GM03348 (cell line): ENCODE measurements at regions not wholly inside any gene's neighbourhood (a gene's known extent, or its start where the extent isn't known, plus 50 kb on each side); places are given as distances from the start of the nearest gene placed in this dataset.

Experiments used
- DNase-seq: peaks from one replicate; pipeline ENCODE4 v3.0.0; 2012; ENCODE audit warnings: low spot score

GRCh38 chr4:80145739-80146138 is 51.6 kb upstream of the PRDM8 start:
- no peak for DNase-seq

- DNase-seq, result no peak
Measured at GRCh38 chr4:80144676-80145470, 52.4 kb upstream of the PRDM8 start.

GRCh38 chr4:80143307-80143679 is 54.0 kb upstream of the PRDM8 start:
- no peak for DNase-seq

GRCh38 chr4:80142394-80143306 is 54.7 kb upstream of the PRDM8 start:
- peak; percentile 4 for DNase-seq

GRCh38 chr4:80141543-80141942 is 55.8 kb upstream of the PRDM8 start:
- DNase-seq, result no peak

- DNase-seq, result no peak
Measured at GRCh38 chr4:80140194-80140593, 57.1 kb upstream of the PRDM8 start.

- no peak for DNase-seq
Measured at GRCh38 chr4:80139671-80140070, 57.6 kb upstream of the PRDM8 start.

GRCh38 chr4:80138551-80139538 is 58.5 kb upstream of the PRDM8 start:
- peak; percentile 54 for DNase-seq

GRCh38 chr4:80137631-80138030 is 59.7 kb upstream of the PRDM8 start:
- no peak for DNase-seq

- no peak for DNase-seq
Measured at GRCh38 chr4:80136270-80136669, 61.0 kb upstream of the PRDM8 start.

GRCh38 chr4:80135702-80136058 is 61.6 kb upstream of the PRDM8 start:
- DNase-seq, result no peak

GRCh38 chr4:80134936-80135701 is 62.1 kb upstream of the ANTXR2 start:
- no peak for DNase-seq

- DNase-seq, result no peak
Measured at GRCh38 chr4:80133240-80133783, 60.3 kb upstream of the ANTXR2 start.

- DNase-seq, result no peak
Measured at GRCh38 chr4:80129785-80130184, 56.8 kb upstream of the ANTXR2 start.

GRCh38 chr4:80128941-80129340 is 55.9 kb upstream of the ANTXR2 start:
- no peak for DNase-seq

- DNase-seq, result no peak
Measured at GRCh38 chr4:80127870-80128419, 54.9 kb upstream of the ANTXR2 start.

GRCh38 chr4:80126435-80126834 is 53.4 kb upstream of the ANTXR2 start:
- no peak for DNase-seq

GRCh38 chr4:80125252-80126177 is 52.5 kb upstream of the ANTXR2 start:
- peak; percentile 29 for DNase-seq
